Ascending aorta (tissue), 2 donors: ENCODE measurements at regions not wholly inside any gene's neighbourhood (a gene's known extent, or its start where the extent isn't known, plus 50 kb on each side); places are given as distances from the start of the nearest gene placed in this dataset.

ENCODE experiments used
- DNase-seq, 2 donors: peaks; one replicate each; pipeline ENCODE4 v3.0.0-alpha.2; 2019; ENCODE audit warnings: low spot score in 2 of 2
- H3K27ac ChIP-seq, 2 donors: fragments of 200-600 bp; sonication (generic); one replicate each; pipeline ENCODE4 v1.5.1; 2016 to 2017; ENCODE audit warnings: mild to moderate bottlenecking in 1 of 2
- H3K27me3 ChIP-seq: fragments of 200-600 bp; sonication (generic); one replicate; pipeline ENCODE4 v1.5.1; 2017
- H3K36me3 ChIP-seq, 2 donors: fragments of 200-600 bp; sonication (generic); one replicate each; pipeline ENCODE4 v1.5.1; 2016
- H3K4me1 ChIP-seq, 2 donors: fragments of 200-600 bp; sonication (generic); one replicate each; pipeline ENCODE4 v1.5.1; 2016 to 2017; ENCODE audit warnings: mild to moderate bottlenecking in 1 of 2
- H3K4me3 ChIP-seq, 2 donors: fragments of 200-600 bp; sonication (generic); one replicate each; pipeline ENCODE4 v1.5.1; 2016 to 2017; ENCODE audit warnings: mild to moderate bottlenecking in 1 of 2
- H3K9me3 ChIP-seq, 2 donors: fragments of 200-600 bp; sonication (generic); one replicate each; pipeline ENCODE4 v1.5.1; 2016
- CTCF ChIP-seq, 3 experiments: fragments of 200-600 bp in 2 of 3; fragments of 450-650 bp in 1 of 3; sonication (generic) in 2 of 3; IDR thresholded peaks; one replicate each; pipeline ENCODE4 v1.5.1; 2016 to 2019; ENCODE audit warnings: antibody characterized with exemption in 3 of 3, mild to moderate bottlenecking in 1 of 3, moderate library complexity in 1 of 3
- intact Hi-C: fragments of 100-400 bp; cut with DNase I; formaldehyde crosslinking; loops from one replicate; pipeline ENCODE4 v1.15.1; 2023

- Histone ChIP-seq H3K4me1 (no peaks in the 10 kb centered on the region), H3K36me3 (no peaks in the 10 kb centered on the region), H3K27me3 (no peaks in the 10 kb centered on the region), H3K9me3 (no peaks in the 10 kb centered on the region), H3K4me3 (no peak overlapping the region), H3K27ac (no peak overlapping the region)
- TF ChIP-seq CTCF (IDR thresholded peaks at IDR 0.05), result no peak
- DNase-seq, result no peak
- intact Hi-C loops, result no loop called here
Measured at GRCh38 chr4:132530861-132531260, 618.2 kb upstream of the PCDH10 start.

- Histone ChIP-seq H3K27me3 (no peaks in the 10 kb centered on the region), H3K4me3 (no peak overlapping the region), H3K9me3 (no peaks in the 10 kb centered on the region), H3K27ac (no peak overlapping the region), H3K36me3 (no peaks in the 10 kb centered on the region), H3K4me1 (no peaks in the 10 kb centered on the region)
- no peak for TF ChIP-seq CTCF (IDR thresholded peaks at IDR 0.05)
- no peak for DNase-seq
- intact Hi-C loops, result no loop called here
Measured at GRCh38 chr4:132540268-132540667, 608.8 kb upstream of the PCDH10 start.

GRCh38 chr4:132540797-132541196, 608.3 kb upstream of the PCDH10 start:
- Histone ChIP-seq H3K27me3 (no peaks in the 10 kb centered on the region), H3K36me3 (no peaks in the 10 kb centered on the region), H3K4me1 (no peaks in the 10 kb centered on the region), H3K9me3 (no peaks in the 10 kb centered on the region), H3K27ac (no peak overlapping the region), H3K4me3 (no peak overlapping the region)
- no peak for TF ChIP-seq CTCF (IDR thresholded peaks at IDR 0.05)
- DNase-seq, result no peak
- intact Hi-C loops, result no loop called here

- TF ChIP-seq CTCF (IDR thresholded peaks at IDR 0.05), result no peak
- no peak overlapping the region for H3K4me3 ChIP-seq
- no peaks in the 10 kb centered on the region for H3K36me3 ChIP-seq
- no peaks in the 10 kb centered on the region for H3K27me3 ChIP-seq
- no peak overlapping the region for H3K27ac ChIP-seq
- no peak for DNase-seq
- no peaks in the 10 kb centered on the region for H3K9me3 ChIP-seq
- intact Hi-C loops, result no loop called here
- no peaks in the 10 kb centered on the region for H3K4me1 ChIP-seq
Measured at GRCh38 chr4:132542228-132542627, 606.9 kb upstream of the PCDH10 start.

GRCh38 chr4:132548463-132548862, 600.6 kb upstream of the PCDH10 start:
- H3K36me3 ChIP-seq, result no peaks in the 10 kb centered on the region
- no peak for TF ChIP-seq CTCF (IDR thresholded peaks at IDR 0.05)
- no peaks in the 10 kb centered on the region for H3K9me3 ChIP-seq
- no peaks in the 10 kb centered on the region for H3K27me3 ChIP-seq
- no peaks in the 10 kb centered on the region for H3K4me1 ChIP-seq
- intact Hi-C loops, result no loop called here
- H3K27ac ChIP-seq, result no peak overlapping the region
- no peak overlapping the region for H3K4me3 ChIP-seq
- DNase-seq, result no peak

- Histone ChIP-seq H3K36me3 (no peaks in the 10 kb centered on the region), H3K9me3 (no peaks in the 10 kb centered on the region), H3K27me3 (no peaks in the 10 kb centered on the region), H3K4me3 (no peak overlapping the region), H3K27ac (no peak overlapping the region), H3K4me1 (no peaks in the 10 kb centered on the region)
- intact Hi-C loops, result no loop called here
- no peak for DNase-seq
- no peak for TF ChIP-seq CTCF (IDR thresholded peaks at IDR 0.05)
Measured at GRCh38 chr4:132556316-132556715, 592.8 kb upstream of the PCDH10 start.
